HG03103 (cell line): ENCODE measurements at regions not wholly inside any gene's neighbourhood (a gene's known extent, or its start where the extent isn't known, plus 50 kb on each side); places are given as distances from the start of the nearest gene placed in this dataset.

Experiments used
- ATAC-seq: cut with Tn5 transposase; IDR thresholded peaks from one replicate; pipeline ENCODE4 v1.9.1; 2021; ENCODE audit warnings: low read depth; ENCODE audit not compliant: unreplicated experiment

DNA sequence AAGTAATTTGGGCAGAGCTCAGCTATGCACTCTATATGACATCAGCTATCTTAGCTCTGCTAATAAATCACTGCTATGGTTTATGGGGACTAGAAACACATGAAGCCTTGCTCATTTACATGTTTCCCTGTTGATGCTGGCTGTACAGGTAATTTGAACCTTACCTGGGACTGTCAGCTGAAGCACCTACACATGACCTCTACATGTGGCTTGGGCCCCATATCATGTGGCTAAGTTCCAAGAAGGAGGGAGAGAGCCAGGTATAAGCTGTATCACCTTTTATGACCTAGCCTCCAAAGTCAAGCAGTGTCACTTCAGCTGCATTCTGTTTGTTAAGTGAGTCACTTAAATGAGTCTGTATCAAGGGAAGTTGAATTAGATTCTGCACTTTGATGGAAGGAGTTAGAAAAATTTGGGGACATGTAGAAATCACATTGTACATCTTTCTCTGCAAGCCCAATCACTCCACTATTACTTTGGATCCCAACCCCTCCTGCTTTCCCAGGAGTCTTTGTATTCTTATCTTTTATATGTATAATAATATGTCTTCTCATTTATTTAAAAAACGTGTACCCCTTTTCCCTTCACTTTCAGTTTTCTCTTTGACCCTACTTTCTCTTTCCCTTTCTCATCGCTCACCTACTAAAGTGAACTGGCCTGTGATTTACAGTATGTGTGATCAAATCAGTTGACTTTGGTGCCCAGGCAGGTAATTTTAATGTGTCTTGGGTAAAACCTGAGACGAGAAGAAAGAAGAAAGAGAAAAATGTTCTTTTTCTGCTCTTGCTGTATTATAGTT is 53.4 kb upstream of the PRKACB start:
- peak; percentile 58 for ATAC-seq

DNA sequence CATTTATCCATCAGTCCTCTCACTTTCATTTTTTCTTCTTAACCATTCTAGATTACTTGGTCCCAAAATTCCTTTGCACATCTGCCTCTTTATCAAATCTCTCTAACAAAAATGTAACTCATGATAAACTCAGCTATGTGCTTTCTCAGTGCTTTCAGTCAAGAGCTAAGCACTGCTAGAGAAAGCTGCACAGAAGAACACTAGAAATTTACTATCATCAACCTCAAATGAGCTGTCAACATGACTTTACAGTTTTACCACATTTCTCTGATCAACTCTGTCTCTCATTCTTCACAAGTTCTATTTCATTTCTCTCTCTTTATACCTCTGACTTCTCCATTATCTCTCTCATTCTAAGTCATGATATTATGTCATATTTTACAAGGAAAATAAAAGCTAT is 54.2 kb upstream of the PRKACB start:
- ATAC-seq = no peak

- ATAC-seq = no peak
Observed at GRCh38 chr1:84089465-84089864, 54.6 kb upstream of the PRKACB start.

DNA sequence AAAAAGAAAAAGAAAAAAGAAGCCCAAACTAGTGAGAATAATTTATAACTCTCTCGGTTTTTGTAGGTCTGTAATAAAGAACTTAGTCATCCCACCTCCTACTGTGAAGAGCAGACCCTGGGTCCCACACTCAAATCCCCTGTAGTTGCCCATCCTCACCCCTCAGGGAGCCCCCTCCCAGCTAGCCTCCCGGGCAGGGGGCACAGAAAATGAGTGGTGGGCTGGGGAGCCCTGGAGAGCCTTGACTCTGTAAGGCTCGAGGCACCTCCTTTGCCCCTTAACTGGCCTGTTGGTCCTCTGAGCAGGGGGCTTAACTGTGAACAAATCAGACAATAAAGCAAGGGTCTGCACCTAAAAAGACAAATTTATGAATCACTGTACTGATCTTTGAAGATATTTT is 57.5 kb upstream of the PRKACB start:
- no peak for ATAC-seq

DNA sequence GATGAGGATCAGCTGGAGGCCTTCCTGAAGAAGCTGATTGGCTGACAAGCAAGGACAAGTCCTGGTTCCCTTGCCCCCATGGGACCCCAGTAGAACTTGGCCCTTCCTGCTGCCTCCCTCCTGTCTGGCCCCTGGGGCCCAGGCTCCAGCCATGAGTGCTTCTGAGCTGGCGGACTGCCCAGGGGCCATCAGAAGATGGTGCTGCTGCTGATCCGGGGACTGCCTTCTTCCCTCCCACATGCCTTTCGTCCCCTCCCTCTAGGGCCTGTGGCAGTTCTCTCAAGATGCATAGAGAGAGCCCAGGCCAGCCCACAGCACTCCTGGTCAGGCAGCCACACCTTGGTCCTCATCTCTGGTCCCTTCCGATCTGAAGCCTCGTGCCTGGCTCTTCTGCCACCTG is 57.9 kb upstream of the PRKACB start:
- no peak for ATAC-seq

DNA sequence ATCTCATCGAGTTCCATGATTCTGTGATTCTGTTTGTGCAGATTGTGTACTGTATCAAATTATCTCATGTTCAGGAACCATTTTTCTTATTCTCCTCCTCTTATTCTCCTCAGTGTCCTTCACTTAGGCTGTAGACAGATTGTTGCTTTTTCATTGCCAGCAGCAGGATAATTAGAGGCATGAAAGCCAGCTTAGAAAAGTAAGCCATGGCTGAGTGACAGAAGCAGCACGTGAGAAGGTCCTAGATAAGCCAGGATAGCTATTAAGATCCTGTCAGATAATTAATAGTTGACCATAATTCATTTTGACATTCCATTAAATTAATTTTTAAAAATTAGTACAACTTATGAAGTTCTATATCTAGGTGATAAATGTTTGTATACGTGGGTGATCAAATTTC is 60.8 kb upstream of the PRKACB start:
- no peak for ATAC-seq

GRCh38 chr1:84078842-84079202 is 65.2 kb upstream of the PRKACB start:
- ATAC-seq = no peak

DNA sequence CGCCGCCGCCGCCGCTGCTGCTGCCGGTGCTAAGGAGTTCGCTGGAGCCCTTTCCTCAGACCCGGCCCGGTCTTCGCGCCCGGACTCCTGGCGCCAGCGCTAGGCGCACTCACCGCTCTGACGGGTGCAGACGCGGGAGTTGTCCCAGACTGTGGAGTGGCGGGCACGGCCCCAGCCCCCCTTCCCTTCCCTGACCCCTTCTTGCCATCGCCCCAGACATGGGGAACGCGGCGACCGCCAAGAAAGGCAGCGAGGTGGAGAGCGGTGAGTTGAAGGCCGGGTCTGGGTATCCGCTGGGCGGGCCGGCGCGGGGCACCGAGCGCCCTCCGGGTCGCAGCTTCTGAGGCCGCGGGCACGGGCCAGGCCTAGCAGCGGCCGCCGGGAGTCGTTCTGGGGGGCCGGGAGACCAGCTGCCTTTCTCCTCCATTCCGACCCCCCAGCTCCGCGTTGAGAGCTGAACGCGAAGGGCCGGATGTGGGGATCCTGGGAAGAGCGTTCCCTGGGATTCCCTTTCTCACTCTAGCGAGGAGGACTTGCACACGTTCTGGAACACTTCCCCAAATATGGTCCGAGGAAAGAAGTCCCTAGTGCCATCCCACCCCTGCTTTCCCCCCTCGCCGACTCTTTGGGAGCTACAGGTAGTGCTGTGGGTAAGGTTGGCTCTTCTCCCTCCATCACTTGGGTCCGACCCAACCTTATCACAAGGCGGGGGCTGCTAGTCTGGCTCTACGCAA is 65.8 kb upstream of the PRKACB start:
- ATAC-seq = peak; percentile 31

DNA sequence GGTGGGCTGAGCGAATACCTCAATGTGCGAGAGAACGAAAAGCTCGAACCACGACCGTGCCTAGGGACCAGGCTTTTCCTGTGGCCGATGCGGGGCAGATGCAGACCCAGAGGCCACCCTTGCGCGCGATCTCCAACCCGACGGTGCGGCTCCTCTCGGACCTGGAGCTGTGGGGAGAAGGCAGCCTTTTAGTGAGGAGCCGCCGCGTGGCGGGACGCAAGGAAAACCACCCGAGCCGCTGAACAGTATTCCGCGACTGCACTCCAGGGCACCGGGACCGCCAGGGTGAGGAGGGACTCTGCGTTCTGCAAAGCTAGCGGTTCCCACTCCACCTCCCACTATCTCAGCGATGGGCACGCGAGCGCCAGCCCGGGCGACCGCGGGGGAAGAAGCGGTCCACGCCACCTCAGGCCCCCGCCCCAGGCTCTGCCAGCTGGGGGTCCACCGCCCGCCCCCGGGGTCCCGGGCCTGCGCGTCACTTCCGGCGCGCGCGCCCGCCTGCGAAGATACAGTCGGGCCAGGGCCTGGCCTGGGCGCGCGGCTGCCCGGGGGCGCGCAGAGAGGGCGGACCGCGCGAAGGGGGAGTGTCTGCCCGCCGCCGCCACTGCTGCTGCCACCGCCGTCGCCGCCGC is 66.5 kb upstream of the PRKACB start:
- ATAC-seq = peak; percentile 87

DNA sequence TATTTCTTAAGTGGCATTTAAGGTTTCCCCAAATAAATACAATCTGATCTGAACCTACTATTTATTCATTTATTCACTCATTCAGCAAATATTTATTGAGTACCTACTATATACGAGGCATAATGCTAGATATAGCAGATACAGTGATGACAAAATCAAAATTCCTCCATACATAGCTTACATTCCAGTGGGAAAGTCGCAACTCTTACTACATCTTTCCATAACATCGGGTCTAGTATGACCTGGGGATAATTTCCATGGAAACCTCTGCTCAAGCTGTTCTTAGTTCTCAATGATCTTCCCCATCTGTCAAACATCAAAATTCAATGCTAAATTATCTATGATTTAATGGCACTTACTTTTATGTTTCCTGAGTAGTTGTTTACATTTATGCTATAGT is 70.8 kb upstream of the PRKACB start:
- no peak for ATAC-seq

DNA sequence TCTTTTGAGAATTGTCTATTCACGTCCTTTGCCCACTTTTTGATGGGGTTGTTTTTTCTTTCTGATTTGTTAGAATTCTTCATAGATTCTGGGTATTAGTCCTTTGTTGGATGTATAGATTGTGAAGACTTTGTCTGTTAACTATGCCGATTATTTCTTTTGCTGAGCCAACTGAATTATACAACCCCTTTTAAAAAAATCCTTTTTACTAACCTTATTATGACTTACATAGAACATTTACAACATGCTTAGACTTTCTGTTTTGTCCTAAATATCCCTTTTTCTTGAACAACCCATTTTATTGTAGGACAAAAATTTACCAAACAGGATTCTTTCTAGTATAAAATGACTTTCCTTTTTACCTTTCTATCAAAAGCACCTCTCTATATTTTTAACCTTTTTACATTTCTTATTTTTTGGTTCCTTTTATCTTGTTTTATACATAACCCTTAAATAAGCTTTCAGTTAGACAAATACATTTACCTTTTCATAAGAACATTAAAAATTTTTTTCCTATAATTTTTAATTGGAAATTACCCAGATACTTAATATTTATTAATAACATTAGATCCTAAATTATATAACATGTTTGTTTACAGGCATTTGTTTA is 70.4 kb upstream of the TTLL7 start:
- ATAC-seq = no peak

DNA sequence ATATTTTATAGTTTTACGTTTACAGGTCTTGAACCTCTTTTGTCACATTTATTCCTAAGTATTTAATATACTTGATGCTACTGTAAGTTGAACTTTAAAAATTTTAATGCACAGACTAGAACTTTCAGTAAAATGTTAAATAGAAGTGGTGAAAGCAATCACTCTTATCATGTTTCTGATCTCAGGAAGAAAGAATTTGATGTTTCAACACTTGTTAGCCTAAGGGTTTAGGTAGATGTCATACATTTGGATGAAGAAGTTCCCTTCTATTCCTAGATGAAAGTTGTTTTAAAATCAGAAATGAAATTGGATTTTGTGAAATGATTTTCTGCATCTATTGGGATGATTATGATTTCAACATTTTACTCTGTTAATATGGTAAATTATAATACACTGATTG is 63.6 kb upstream of the TTLL7 start:
- ATAC-seq = no peak

GRCh38 chr1:84061336-84061735 is 62.4 kb upstream of the TTLL7 start:
- ATAC-seq = no peak

- no peak for ATAC-seq
Observed at GRCh38 chr1:84060781-84061180, 61.8 kb upstream of the TTLL7 start.

GRCh38 chr1:84048820-84049219 is 49.9 kb upstream of the TTLL7 start:
- no peak for ATAC-seq
